ENCODE measurements at regions not wholly inside any gene's neighbourhood (a gene's known extent, or its start where the extent isn't known, plus 50 kb on each side); places are given as distances from the start of the nearest gene placed in this dataset.
"Not testable (repeated sequence)": the region's sequence is repeated elsewhere in the genome, so short reads cannot be mapped to it uniquely, and the experiment has no call there.

DNA sequence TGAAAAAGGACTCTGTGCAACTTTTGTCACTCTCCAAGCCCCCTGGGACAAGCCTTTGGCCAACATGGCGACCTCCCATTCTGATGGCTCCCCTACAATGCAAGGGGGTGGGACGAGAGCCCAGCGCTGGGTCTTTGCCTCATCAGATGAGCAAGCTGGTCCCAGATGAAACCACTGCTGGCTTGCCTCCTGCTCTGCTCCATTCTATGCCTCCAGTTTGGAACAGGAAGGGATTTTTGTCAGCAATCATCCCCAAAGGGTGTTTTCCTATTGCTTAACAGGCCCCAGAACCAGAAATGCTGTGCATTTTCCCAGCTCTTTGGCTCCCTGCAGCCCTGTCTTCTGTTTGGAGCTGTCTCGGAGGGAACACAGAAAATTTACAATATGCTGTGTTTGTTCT lies 412.7 kb downstream of the MAFB start:
- DNase-seq (ENCODE audit: low read depth): peak; percentile 48

DNA sequence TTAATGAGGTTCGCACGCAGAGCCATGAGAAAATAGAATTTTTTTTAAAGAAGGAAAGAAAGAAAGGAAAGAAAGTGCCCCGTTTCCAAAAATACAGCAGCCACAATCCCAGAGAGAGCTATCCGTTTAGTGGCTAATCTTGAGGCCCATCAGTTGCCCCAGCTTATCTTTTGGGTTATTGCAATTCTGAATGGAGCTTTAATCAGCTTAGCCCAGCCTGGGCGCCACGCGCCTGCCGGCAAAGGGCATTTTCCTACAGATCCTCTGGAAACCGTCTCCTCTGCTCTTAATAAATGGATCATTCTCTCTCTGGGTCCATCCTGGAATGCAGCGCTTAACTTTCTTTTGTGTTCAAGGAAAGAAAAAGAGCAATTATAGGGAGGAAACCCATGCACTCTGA lies 413.3 kb downstream of the MAFB start:
- no peak for DNase-seq (ENCODE audit: low read depth)

DNA sequence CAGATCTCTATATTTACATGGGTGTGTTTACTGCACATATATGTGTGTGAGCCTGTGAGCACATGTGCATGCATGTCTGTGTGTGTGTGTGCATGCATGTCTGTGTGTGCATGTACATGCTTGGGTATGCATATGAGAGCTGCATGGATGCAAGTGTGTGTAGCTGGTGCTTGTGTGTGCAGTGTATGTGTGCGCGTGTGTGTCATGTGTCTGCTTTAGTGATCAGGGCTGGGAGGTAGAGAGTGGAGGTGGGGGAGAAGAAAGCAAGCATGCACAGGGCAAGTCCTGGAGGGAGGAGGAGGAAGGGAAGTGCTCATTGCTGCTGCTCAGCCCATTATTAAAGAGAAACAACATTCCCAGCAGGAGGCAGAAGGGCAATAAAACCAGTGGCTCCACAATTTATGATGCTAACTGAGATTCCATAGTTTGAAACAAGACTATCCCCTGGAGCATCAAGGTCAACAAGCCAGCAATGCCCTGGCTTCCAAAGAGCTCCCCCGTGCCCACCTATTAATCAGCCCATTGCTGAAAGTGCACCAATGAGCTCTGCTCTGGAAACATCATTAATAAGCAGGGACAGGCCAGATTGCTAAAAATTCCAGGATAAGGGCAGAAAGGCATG lies 414.0 kb downstream of the MAFB start:
- DNase-seq (ENCODE audit: low read depth): no peak

DNA sequence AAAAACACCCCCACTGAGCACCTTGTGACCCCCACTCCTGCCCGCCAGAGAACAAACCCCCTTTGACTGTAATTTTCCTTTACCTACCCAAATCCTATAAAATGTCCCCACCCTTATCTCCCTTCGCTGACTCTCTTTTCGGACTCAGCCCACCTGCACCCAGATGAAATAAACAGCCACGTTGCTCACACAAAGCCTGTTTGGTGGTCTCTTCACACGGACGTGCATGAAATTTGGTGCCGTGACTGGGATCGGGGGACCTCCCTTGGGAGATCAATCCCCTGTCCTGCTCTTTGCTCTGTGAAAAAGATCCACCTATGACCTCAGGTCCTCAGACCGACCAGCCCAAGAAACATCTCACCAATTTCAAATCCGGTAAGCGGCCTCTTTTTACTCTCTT lies 419.8 kb downstream of the MAFB start:
- DNase-seq (ENCODE audit: low read depth): not testable (repeated sequence)

DNA sequence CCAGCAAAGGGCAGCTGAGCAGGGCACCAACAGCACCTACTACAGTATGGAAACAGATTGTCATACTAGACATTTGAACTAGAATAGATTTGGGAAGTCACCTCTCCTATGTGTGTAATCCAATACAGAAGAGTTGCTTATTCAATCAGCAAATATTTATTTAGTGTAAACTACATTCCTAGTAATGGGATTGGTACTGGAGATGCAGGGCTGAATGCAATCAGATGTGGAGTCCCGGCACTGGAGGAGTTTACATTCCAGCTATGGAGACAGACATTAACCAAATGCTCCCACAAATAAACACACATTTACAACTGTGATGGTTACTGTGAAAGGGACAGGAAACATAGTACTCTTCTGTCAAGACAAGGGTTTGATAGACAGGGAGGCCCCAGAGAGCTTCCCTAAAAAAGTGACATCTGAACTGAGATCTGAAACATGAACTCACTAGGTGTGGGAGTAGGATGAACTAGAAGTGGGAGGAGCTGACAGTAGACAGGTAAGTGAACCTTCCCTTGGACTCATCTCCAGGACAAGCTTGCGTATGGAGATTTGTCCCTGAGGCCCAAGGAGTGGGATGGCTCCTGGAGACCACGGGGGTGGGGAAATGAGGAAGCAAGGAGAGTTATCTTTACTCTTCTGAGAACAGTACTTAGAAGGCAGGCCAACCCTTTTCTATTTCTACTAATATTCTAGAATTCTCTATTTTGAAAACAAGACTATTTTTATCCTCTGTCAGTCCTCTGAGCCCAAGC lies 420.5 kb downstream of the MAFB start:
- no peak for DNase-seq (ENCODE audit: low read depth)

DNA sequence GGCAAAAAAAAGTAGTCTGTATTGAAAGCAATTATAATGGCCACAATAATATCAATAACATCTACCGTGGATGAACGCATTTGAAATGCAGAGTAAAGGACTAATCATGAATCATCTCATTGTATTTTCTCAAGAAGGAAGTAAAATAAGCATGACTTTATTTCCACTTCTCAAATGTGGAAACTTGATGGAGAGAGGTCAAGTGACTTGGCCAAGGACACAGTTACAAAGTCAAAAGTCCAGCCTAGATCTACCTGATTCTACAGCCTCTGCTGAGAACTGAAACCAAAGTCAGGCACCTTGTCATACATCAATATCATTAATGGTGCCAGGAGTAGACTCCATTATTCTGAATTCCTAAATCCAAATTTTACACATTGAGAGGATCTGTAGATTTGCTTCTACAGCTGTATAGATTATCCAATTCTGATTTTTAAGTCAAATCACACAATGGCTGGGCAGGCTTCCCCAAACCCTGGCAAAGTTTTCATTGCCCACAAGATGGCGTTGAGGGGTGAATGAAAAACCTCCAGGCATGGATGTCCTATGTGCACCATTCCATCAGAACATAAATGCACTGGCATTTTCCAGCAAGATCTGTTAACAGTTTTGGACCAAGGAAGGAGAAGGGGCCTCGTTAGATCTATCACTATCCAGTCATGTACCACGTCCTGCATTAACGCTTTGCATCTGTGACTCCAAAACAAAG lies 423.1 kb downstream of the MAFB start:
- DNase-seq (ENCODE audit: low read depth): peak; percentile 48

DNA sequence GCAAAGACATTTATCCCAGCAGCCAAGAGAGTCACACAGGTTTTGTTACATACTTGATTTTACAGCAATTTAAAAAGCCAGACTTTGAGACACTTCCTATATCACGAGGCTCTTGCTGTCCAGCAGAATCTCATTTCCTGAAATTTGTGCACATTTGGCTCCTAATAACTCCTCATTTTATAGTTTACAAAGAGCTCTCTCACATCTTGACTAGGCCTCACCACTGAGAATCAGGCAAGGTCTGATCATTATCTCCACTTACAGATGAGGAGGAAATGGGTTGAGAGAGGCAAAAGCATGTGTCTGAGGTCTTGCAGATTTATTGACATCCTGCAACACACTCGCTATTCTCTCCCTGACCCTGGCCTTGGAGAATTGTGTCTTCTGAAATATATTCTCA lies 426.8 kb downstream of the MAFB start:
- DNase-seq (ENCODE audit: low read depth): no peak

DNA sequence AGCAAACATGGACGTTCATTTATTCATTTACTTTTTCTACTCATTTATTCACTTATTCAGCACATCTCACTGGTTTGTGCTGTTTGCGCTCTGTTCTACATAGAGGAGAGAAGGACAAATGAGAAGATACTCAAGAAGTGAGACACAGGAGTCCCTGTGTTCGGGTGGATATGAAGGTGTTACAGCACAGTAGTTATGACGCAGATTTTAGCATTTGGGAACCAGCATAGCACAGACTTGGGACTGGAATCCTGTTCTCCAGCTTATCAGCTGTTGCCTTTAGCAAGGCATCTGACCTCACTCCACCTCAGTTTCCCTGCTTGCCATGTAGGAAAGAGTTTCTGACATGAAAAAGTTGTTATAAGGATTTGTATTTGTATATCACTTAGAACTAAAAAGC lies 430.1 kb downstream of the MAFB start:
- no peak for DNase-seq (ENCODE audit: low read depth)

DNA sequence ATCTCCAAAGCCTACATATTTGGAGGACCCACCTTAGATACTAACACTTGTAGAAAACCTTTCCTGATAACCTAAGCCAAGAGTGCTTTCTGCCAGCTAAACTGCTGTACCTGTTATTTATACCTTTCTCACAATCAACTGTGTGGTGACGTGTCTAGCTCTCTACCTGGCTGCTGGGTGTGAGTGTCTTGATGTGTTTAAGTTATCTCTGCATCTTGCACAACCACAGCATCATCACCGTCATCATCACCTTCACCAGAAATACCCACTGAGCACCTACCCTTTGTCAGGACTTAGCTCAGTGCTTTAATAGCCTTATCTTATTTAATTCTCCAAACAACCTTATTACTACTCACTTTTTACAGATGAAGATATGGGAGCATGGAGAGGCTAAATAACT lies 431.3 kb downstream of the MAFB start:
- no peak for DNase-seq (ENCODE audit: low read depth)

DNA sequence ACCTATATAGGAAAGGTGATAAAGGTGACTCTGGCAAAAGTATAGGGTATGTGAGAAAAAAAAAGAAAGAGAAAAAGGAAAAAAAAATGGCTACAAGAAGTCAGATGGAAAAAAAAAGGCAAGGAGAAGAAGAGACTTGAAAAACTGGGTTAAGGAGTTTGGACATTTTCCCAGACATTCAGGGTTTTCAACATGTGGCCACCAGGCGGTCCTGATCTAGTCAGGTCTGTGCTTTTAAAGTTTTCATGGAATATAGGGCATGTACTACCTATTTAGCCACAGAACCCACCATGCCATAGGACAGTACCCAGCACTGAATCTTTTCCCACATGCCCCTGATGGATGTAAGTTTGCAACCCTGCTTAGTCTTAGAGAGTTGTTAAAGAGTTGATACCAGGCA lies 433.7 kb downstream of the MAFB start:
- DNase-seq (ENCODE audit: low read depth): no peak

DNA sequence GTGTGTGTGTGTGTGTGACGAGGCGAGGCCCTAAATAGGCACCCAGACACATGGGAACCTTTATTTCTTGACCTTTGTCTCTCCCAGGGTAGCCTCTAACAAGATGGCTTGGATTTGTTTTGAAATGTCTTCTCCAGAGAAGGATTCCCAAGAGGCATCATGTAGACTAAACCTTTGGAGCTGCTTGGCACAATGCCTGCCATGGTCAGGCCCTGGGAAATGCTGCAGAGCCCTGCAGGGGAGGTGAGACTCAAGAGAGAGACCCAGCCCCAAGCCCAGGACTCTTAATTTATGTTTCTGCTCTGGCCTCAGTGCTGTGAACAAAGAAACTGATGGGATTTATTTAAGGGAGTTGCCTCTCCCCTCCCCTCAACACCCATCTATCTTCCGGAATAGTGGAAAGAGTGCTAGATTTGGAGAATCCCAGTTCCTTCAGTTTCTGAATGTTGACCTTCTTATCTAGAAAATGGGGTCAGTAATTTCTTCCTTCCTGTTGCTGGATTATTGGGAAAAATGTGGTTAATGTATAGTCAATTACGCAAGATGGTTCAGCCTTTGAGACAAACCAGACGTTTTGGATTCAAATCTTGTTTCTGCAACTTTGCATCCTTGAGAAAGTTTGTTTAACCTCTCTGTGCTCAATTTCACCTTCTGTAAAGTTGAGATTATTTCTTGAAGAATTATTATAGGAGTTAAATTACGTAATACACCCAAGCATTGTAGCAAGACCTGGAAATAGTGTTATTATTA lies 434.8 kb downstream of the MAFB start:
- no peak for DNase-seq (ENCODE audit: low read depth)

DNA sequence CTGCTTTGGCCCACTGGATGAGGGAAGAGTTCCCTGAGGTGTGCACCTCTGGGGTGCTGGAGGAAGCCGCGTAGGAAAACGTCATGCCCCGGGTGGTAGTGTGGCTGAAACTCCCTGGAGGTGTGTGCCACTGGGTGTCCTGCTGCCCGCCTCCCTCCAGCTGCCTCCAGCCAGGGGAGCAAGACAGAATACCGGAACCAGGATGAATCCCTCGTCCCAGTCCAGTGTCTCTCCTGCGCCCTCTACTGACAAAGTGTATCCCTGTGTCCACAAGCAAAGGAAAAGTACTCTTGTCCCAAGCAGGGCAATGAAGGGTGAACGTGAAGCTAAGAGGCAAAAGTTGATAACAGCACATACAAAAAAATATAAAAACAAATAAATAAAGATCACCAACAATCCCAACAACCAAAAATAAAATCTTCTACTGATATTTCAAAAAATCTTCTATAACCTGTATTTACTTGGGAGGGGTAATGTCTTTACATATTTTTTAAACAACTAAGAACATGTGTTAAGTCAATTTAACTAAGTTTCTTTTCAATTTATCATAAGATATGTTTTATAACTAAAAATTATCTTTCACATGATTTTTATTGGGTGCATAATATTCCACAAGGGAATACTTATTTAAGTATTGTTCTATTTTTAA lies 437.6 kb downstream of the MAFB start:
- DNase-seq (ENCODE audit: low read depth): no peak

DNA sequence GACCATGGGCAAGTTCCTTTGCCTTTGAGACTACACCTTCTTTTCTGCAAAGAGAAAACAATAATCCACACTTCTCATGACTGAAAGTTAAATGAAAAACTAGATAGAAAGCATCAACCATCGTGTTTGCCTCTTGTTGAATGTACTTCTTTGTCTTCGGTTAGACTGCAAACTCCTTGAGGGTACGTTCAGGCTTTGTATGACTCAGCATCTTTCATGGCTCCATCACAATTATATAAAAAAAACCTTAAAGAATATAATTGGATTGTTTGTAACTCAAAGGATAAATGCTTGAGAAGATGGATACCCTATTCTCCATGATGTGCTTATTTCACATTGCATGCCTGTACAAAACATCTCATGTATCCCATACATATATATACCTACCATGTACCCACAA lies 439.2 kb downstream of the MAFB start:
- DNase-seq (ENCODE audit: low read depth): no peak

DNA sequence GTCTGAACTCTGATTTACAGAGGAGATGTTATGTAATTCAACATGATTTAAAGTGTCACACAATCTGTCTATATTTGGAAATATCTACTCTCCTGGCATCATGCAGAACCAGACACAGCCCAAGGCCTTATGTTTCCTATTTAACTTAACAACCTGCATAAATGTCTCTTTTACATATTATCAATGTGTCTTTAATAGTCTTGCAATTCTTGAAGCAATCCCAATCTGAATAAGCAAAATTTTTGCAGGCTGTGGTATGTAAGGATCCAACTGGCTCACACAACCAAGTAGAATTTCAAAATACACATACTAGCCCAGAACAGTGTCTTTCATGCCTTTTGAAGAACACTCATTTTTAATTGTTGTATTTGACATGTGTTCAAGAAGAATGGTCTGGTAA lies 443.2 kb downstream of the MAFB start:
- DNase-seq (ENCODE audit: low read depth): no peak

DNA sequence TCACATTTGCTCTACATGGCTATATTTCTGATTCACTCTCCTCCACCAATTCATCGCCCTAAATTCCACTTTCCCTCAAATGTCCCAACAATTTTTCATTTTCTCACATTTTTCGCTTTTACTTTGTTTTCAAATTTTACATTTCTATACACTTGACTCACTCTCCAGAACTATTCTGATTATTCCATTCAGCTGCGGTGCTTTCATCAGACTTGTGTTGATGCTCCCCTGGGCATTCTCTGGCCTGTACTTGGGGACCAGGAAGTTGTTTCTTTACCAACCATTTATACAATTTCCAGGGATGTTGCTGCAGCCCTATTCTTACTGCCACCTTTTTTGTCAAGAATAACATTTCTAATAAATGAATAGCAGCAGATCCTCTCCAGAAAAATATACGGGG lies 444.8 kb downstream of the MAFB start:
- DNase-seq (ENCODE audit: low read depth): no peak

DNA sequence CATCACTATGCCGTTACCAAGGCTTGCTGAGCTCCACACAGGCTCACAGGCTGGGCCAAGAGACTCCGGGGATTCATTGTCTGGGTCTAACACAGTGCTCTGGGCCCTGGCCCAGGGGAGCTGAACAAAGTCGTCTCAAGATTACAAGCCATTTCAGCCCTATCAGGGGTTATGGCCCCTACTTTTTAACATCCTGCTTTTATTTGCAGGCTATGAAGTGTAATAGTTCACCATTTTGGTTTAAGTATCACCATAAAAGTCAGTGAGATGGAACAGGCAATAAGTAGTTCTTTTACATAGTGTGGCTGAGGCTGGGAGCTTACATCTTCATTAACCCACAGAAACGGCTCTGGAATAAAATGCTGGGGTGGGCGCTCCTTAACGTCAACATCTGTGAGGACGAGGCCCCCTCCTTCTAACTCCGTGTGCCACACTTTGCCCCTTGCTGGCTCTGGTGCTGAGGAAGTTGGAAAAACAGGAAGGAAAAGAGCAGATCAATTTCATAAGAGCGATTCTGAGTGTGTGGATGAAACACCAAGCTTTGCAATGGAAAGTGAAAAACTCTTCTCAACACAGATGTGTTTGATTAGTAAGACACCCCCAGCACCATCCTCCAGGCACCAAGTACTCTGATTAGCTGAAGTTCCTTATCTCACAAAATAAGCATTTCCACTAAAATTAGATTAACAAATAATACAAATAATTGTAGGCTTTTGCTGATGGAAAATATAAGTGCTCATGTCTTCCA lies 447.3 kb downstream of the MAFB start:
- no peak for DNase-seq (ENCODE audit: low read depth)

DNA sequence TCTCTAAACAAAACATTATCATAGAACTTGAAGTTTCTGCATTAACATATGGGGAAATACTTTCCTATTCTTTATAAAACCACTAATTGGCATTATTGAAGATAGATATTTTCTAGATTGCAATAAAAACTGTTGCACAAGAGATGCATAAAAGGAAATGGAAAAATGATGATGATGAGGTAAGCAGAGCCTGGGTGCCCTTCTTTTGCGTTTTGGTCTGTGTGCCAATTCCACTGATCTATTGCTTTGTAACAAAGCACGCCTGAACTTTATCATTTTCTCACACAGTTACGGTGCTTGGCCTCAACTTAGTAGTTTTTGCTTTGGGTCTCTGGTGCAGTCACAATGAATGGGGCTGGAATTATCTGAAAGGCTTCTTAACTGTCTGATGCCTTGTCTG lies 450.5 kb downstream of the MAFB start:
- DNase-seq (ENCODE audit: low read depth): no peak

DNA sequence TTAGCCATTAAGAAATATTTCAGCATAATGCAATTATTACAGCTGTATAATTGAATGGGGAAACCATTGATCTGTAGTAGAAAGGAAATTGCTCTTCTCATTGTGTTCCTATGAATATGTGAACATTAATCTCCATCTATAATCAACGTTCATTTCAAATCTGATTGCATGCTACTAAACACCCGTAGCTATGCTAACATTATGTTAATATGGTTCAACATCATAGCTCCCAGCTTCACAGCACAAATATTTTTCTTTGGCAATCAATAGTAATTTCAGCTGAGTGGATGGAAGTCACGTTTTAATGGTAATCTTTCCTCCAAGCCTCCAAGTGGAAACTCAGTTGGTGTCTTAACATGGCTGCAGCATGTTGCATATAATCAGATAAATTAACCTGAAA lies 454.4 kb downstream of the MAFB start:
- no peak for DNase-seq (ENCODE audit: low read depth)

DNA sequence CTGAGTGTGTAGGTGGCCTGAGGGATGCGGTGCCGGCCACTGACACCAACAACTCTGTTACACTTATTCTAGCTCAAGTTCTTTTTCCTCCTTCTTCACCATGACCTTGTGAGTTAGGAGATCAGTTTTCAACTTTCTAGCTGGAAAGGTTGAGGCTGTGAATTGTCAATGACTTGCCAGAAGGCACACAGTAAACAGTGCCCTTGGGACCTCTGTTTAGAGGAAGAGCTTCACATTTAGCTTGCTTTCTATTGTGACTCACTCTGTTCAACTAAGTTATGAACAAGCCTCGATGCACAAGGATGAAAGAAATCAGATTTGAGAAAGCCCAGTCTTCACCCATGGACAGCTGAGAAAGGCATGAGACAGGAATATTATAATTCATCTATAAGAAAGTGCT lies 455.6 kb downstream of the MAFB start:
- DNase-seq (ENCODE audit: low read depth): peak; percentile 40

DNA sequence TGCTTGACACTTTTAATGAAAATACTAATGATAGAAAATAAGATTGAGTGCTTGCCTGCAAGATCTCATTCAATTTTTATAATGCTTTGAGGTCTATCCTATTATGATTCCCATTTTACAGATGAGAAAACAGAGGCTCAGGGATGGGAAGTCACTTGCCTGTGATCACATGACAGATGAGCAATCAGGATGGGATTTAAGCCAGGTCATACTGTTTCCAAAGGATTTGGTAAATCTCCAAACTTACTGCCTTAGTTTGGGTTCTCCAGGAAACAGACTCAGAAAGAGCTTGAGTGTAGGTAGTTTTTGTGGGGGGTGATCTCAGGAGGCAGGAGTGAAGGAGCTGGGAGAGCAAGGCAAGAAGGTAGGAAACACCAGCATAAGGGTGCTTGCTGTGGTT lies 456.3 kb downstream of the MAFB start:
- DNase-seq (ENCODE audit: low read depth): no peak

DNA sequence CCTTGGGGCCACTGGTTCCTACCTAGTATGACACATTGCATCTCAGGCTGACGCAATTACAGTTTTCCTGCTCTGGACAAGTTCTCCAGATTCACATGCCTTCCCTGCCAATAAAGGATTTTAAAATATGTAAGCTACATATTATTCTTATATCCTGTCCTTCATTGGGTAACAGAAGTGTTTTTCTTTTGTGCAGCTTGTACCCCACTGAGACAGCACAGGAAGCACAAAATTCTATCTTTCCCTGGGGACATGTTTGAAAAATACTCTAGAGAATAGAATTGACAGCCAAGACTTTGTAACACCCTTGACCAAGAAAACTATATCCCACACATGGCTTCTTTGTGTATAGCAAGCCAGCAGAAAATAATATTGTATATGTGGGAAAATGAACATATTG lies 456.8 kb downstream of the MAFB start:
- no peak for DNase-seq (ENCODE audit: low read depth)

DNA sequence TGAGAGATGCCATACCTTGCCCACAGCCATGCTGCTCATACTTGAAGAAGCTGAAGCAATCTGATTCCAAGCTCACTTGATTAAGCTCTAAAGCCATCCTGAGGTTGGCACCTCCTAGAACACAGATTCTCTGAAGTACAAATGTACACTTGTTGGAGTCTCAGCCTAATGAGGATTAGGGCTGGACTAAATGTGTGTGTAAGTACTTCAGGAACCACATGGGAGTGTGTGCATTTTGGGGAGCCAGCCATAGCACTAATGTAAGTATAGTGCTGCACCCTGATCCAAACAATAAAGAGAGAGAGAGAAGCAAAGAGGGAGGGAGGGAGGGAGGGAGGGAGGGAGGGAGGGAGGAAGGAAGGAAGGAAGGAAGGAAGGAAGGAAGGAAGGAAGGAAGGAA lies 458.6 kb downstream of the MAFB start:
- no peak for DNase-seq (ENCODE audit: low read depth)

Data from stromal cell of bone marrow (primary cell).